GM11168 (cell line): ENCODE measurements at regions not wholly inside any gene's neighbourhood (a gene's known extent, or its start where the extent isn't known, plus 50 kb on each side); places are given as distances from the start of the nearest gene placed in this dataset.
"Not testable (repeated sequence)": the region's sequence is repeated elsewhere in the genome, so short reads cannot be mapped to it uniquely, and the experiment has no call there.

Source experiments
- in situ Hi-C: fragments of 300-500 bp; cut with MboI; formaldehyde crosslinking; loops from one replicate; pipeline ENCODE4 v1.12.0; 2022; ENCODE audit warnings: low sequenced_read_pairs; ENCODE audit not compliant: unreplicated experiment

- in situ Hi-C loops, result no loop called here
These were observed 138.6 kb downstream of the ARL4A start for GRCh38 chr7:12826079-12826478.

GRCh38 chr7:12827219-12827821 is 139.9 kb downstream of the ARL4A start:
- in situ Hi-C loops, result no loop called here

GRCh38 chr7:12827920-12828319 is 140.5 kb downstream of the ARL4A start:
- in situ Hi-C loops, result no loop called here

- in situ Hi-C loops, result no loop called here
These were observed 143.6 kb downstream of the ARL4A start for GRCh38 chr7:12831024-12831423.

- in situ Hi-C loops, result no loop called here
These were observed 146.4 kb downstream of the ARL4A start for GRCh38 chr7:12833829-12834228.

- in situ Hi-C loops, result no loop called here
These were observed 147.3 kb downstream of the ARL4A start for GRCh38 chr7:12834782-12835181.

- in situ Hi-C loops, result no loop called here
These were observed 152.2 kb downstream of the ARL4A start for GRCh38 chr7:12839508-12840153.

- in situ Hi-C loops, result not testable (repeated sequence)
These were observed 157.3 kb downstream of the ARL4A start for GRCh38 chr7:12844732-12845131.

GRCh38 chr7:12847001-12847400 is 159.6 kb downstream of the ARL4A start:
- in situ Hi-C loops, result no loop called here

- in situ Hi-C loops, result no loop called here
These were observed 163.7 kb downstream of the ARL4A start for GRCh38 chr7:12851142-12851541.

GRCh38 chr7:12851841-12852240 is 164.4 kb downstream of the ARL4A start:
- in situ Hi-C loops, result no loop called here

GRCh38 chr7:12855036-12855435 is 167.6 kb downstream of the ARL4A start:
- in situ Hi-C loops, result no loop called here

GRCh38 chr7:12859761-12860160 is 172.3 kb downstream of the ARL4A start:
- in situ Hi-C loops, result no loop called here

GRCh38 chr7:12861070-12861469 is 173.6 kb downstream of the ARL4A start:
- in situ Hi-C loops, result no loop called here

GRCh38 chr7:12862146-12862545 is 174.7 kb downstream of the ARL4A start:
- in situ Hi-C loops, result no loop called here

GRCh38 chr7:12864470-12865046 is 177.1 kb downstream of the ARL4A start:
- in situ Hi-C loops, result no loop called here

- in situ Hi-C loops, result no loop called here
These were observed 178.2 kb downstream of the ARL4A start for GRCh38 chr7:12865593-12865992.

GRCh38 chr7:12866207-12866606 is 178.8 kb downstream of the ARL4A start:
- in situ Hi-C loops, result no loop called here

- in situ Hi-C loops, result no loop called here
These were observed 180.6 kb downstream of the ARL4A start for GRCh38 chr7:12868027-12868426.

GRCh38 chr7:12870219-12870618 is 182.8 kb downstream of the ARL4A start:
- in situ Hi-C loops, result no loop called here

- in situ Hi-C loops, result no loop called here
These were observed 185.1 kb downstream of the ARL4A start for GRCh38 chr7:12872487-12872886.

GRCh38 chr7:12873571-12873970 is 186.1 kb downstream of the ARL4A start:
- in situ Hi-C loops, result no loop called here
